AG04450 (cell line): ENCODE measurements at regions not wholly inside any gene's neighbourhood (a gene's known extent, or its start where the extent isn't known, plus 50 kb on each side); places are given as distances from the start of the nearest gene placed in this dataset.

Source experiments
- CTCF ChIA-PET: fragments of 300-600, 350-600 bp; formaldehyde crosslinking; extraction: SDS; loops from one replicate; lab custom pipeline; 2022; ENCODE audit warnings: antibody characterized with exemption, inconsistent platforms; lab: Charles Lee
- POLR2A ChIA-PET: fragments of 350-600 bp; formaldehyde crosslinking; extraction: SDS; loops from one replicate; lab custom pipeline; 2021; ENCODE audit warnings: antibody characterized with exemption, inconsistent platforms; lab: Yijun Ruan, JAX
- DNase-seq: peaks from one replicate; pipeline ENCODE4 v3.0.0-alpha.2; 2011; ENCODE audit warnings: low read depth, low spot score
- H3K27ac ChIP-seq: one replicate; pipeline ENCODE4 v1.5.1; 2012; ENCODE audit warnings: low read depth, low read length, control low read depth
- H3K27me3 ChIP-seq: one replicate; pipeline ENCODE4 v1.6.0; 2012; ENCODE audit warnings: low read length; ENCODE audit not compliant: control insufficient read depth, insufficient read depth
- H3K4me3 ChIP-seq: 2 replicates; pipeline ENCODE4 v1.5.1; 2011; ENCODE audit warnings: mild to moderate bottlenecking, low read depth, low read length, control low read depth
- H3K9me3 ChIP-seq: 2 replicates; pipeline ENCODE4 v1.5.1; 2012; ENCODE audit warnings: low read length; ENCODE audit not compliant: control insufficient read depth, insufficient read depth
- CTCF ChIP-seq: IDR thresholded peaks from 2 replicates; pipeline ENCODE4 v1.5.1; 2011; ENCODE audit warnings: low read depth, low read length, control low read depth, inconsistent platforms

- POLR2A ChIA-PET, result no interaction called here
- TF ChIP-seq CTCF, result no peak
- CTCF ChIA-PET, result no interaction called here
- no peak overlapping the region for H3K4me3 ChIP-seq
- no peaks in the 10 kb centered on the region for H3K9me3 ChIP-seq
- no peak for DNase-seq
- H3K27me3 ChIP-seq, result no peaks in the 10 kb centered on the region
- H3K27ac ChIP-seq, result no peak overlapping the region
Measured at GRCh38 chrX:129123795-129124194, 399.5 kb downstream of the SMARCA1 start.

GRCh38 chrX:129116676-129117470 lies 406.4 kb downstream of the SMARCA1 start:
- CTCF ChIA-PET, result no interaction called here
- TF ChIP-seq CTCF, result no peak
- no peaks in the 10 kb centered on the region for H3K9me3 ChIP-seq

GRCh38 chrX:129115935-129116334 lies 407.4 kb downstream of the SMARCA1 start:
- no peak for DNase-seq
- ChIA-PET CTCF (no interaction called here), POLR2A (no interaction called here)
- no peak for TF ChIP-seq CTCF
- no peak overlapping the region for H3K4me3 ChIP-seq
- H3K27me3 ChIP-seq, result no peaks in the 10 kb centered on the region
- H3K27ac ChIP-seq, result no peak overlapping the region
- H3K9me3 ChIP-seq, result no peaks in the 10 kb centered on the region

More at GRCh38 chrX:129116676-129117470, 406.4 kb downstream of the SMARCA1 start:
- no peak for DNase-seq
- Histone ChIP-seq H3K27me3 (no peaks in the 10 kb centered on the region), H3K27ac (no peak overlapping the region), H3K4me3 (no peak overlapping the region)
- POLR2A ChIA-PET, result no interaction called here

- ChIA-PET CTCF (no interaction called here), POLR2A (no interaction called here)
- Histone ChIP-seq H3K27ac (no peak overlapping the region), H3K9me3 (no peaks in the 10 kb centered on the region), H3K4me3 (no peak overlapping the region), H3K27me3 (no peaks in the 10 kb centered on the region)
- no peak for DNase-seq
- no peak for TF ChIP-seq CTCF
Measured at GRCh38 chrX:129115104-129115503, 408.2 kb downstream of the SMARCA1 start.

- DNase-seq, result no peak
- Histone ChIP-seq H3K9me3 (no peaks in the 10 kb centered on the region), H3K4me3 (no peak overlapping the region), H3K27me3 (no peaks in the 10 kb centered on the region), H3K27ac (no peak overlapping the region)
- TF ChIP-seq CTCF, result no peak
- ChIA-PET CTCF (no interaction called here), POLR2A (no interaction called here)
Measured at GRCh38 chrX:129111081-129111798, 412.1 kb downstream of the SMARCA1 start.
